Fibroblast of lung (primary cell): ENCODE measurements at regions not wholly inside any gene's neighbourhood (a gene's known extent, or its start where the extent isn't known, plus 50 kb on each side); places are given as distances from the start of the nearest gene placed in this dataset.

Experiments
- DNase-seq, 2 donors: peaks; one replicate each; pipeline versions ENCODE4 v3.0.0 to v3.0.0-alpha.2; 2010; ENCODE audit warnings: low read depth in 2 of 2
- H2AFZ ChIP-seq: 2 replicates; pipeline ENCODE4 v1.5.1; 2012; ENCODE audit warnings: low read length, control low read depth, inconsistent platforms
- H3K27ac ChIP-seq: 2 replicates; pipeline ENCODE4 v1.5.1; 2011; ENCODE audit warnings: low read length, control low read depth; ENCODE audit not compliant: insufficient read depth
- H3K27me3 ChIP-seq: 2 replicates; pipeline ENCODE4 v1.5.1; 2011; ENCODE audit warnings: mild to moderate bottlenecking, low read length; ENCODE audit not compliant: control insufficient read depth, insufficient read depth
- H3K36me3 ChIP-seq: 2 replicates; pipeline ENCODE4 v1.5.1; 2011; ENCODE audit warnings: low read length; ENCODE audit not compliant: control insufficient read depth, insufficient read depth
- H3K4me1 ChIP-seq: 2 replicates; pipeline ENCODE4 v1.5.1; 2011; ENCODE audit warnings: low read length; ENCODE audit not compliant: control insufficient read depth, insufficient read depth; ENCODE audit errors: extremely low read depth
- H3K4me2 ChIP-seq: 2 replicates; pipeline ENCODE4 v1.5.1; 2011; ENCODE audit warnings: low read length, control low read depth; ENCODE audit not compliant: insufficient read depth; ENCODE audit errors: extremely low read depth
- H3K4me3 ChIP-seq, 4 experiments: fragments of 200-600 bp in 1 of 4; sonication (generic) in 1 of 4; replicated peaks in 1 of 4; 2 replicates each; pipeline ENCODE4 v1.5.1; 2011 to 2016; ENCODE audit warnings: low read length in 4 of 4, low read depth in 3 of 4, mild to moderate bottlenecking in 3 of 4, control low read depth in 2 of 4, inconsistent platforms in 1 of 4, mixed read lengths in 1 of 4; ENCODE audit not compliant: insufficient read depth in 1 of 4; ENCODE audit errors: control extremely low read depth in 1 of 4
- H3K79me2 ChIP-seq: 2 replicates; pipeline ENCODE4 v1.5.1; 2012; ENCODE audit warnings: mild to moderate bottlenecking, low read length, inconsistent platforms; ENCODE audit not compliant: control insufficient read depth, insufficient read depth
- H3K9ac ChIP-seq: 2 replicates; pipeline ENCODE4 v1.5.1; 2011; ENCODE audit warnings: mild to moderate bottlenecking, low read length, control low read depth; ENCODE audit not compliant: insufficient read depth
- H3K9me3 ChIP-seq: 2 replicates; pipeline ENCODE4 v1.5.1; 2012; ENCODE audit warnings: low read depth, low read length; ENCODE audit not compliant: control insufficient read depth, insufficient read depth
- H4K20me1 ChIP-seq: 2 replicates; pipeline ENCODE4 v1.5.1; 2011; ENCODE audit warnings: low read length; ENCODE audit not compliant: control insufficient read depth, insufficient read depth; ENCODE audit errors: extremely low read depth
- EZH2 ChIP-seq: IDR thresholded peaks from 2 replicates; pipeline ENCODE4 v1.5.1; 2012; ENCODE audit warnings: low read length, control low read depth, mild to moderate bottlenecking; ENCODE audit errors: missing control alignments
- TF ChIP-seq, protein P1 (sequence below), 2 donors: IDR thresholded peaks in 1 of 2; conservative IDR thresholded peaks in 1 of 2; 1 replicate in 1 of 2; 2 replicates in 1 of 2; pipeline ENCODE4 v1.5.1; 2011 to 2012; ENCODE audit warnings: low read length in 2 of 2, control low read depth in 1 of 2, inconsistent platforms in 1 of 2, low read depth in 1 of 2, mild to moderate bottlenecking in 1 of 2

DNA sequence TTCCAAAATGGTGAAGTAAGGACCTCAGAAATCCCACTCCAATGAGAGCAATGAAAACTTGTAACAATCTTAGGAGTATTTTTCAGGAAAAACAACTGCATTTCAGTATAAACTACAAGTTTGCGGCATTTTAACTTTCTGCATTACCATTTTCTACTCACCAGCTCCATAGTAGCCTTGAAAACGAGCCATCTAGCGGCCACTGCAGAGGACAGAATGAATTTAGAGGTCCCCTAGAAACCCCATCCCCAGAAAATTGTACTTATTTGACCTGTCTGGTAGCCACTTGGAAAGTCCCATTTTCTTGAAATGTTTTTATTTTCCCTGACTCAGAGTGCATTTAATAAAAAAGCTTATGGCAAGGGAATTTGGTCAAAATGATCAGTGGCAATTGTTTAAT, 205.4 kb upstream of the ITGA1 start:
- Histone ChIP-seq H3K27ac (no peak overlapping the region), H3K4me3 (no peak overlapping the region), H3K36me3 (no peaks in the 10 kb centered on the region), H3K27me3 (no peaks in the 10 kb centered on the region), H3K4me2 (no peak overlapping the region), H3K9me3 (no peaks in the 10 kb centered on the region), H3K79me2 (no peaks in the 10 kb centered on the region), H4K20me1 (no peaks in the 10 kb centered on the region), H3K9ac (no peak overlapping the region), H3K4me1 (no peaks in the 10 kb centered on the region), H2AFZ (no peak overlapping the region)
- no peak for TF ChIP-seq EZH2
- TF ChIP-seq, protein P1, sequence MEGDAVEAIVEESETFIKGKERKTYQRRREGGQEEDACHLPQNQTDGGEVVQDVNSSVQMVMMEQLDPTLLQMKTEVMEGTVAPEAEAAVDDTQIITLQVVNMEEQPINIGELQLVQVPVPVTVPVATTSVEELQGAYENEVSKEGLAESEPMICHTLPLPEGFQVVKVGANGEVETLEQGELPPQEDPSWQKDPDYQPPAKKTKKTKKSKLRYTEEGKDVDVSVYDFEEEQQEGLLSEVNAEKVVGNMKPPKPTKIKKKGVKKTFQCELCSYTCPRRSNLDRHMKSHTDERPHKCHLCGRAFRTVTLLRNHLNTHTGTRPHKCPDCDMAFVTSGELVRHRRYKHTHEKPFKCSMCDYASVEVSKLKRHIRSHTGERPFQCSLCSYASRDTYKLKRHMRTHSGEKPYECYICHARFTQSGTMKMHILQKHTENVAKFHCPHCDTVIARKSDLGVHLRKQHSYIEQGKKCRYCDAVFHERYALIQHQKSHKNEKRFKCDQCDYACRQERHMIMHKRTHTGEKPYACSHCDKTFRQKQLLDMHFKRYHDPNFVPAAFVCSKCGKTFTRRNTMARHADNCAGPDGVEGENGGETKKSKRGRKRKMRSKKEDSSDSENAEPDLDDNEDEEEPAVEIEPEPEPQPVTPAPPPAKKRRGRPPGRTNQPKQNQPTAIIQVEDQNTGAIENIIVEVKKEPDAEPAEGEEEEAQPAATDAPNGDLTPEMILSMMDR (conservative IDR thresholded peaks at IDR 0.05 in 1 of 2, IDR thresholded peaks at IDR 0.05 in 1 of 2; ENCODE audit: low read depth in 1 of 2, low read length in 2 of 2) = no peak
- DNase-seq = no peak

DNA sequence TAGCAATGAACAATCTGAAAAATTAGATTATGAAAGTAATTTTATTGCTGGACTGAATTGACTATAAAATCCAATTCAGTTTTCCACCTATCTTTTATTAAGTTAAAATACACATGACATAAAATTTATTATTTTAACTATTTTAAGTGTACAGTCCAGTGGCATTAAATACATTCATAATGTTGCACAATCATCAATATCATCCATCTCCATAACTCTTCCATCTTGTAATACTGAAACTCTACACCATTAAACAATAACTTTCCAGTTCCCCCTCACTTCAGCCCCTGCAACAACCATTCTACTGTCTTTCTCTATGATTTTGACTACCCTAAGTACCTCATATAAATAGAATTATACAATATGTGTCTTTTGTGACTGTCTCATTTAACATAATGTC, 200.6 kb upstream of the ITGA1 start:
- H3K27ac ChIP-seq = no peak overlapping the region
- no peaks in the 10 kb centered on the region for H3K4me1 ChIP-seq
- no peaks in the 10 kb centered on the region for H3K27me3 ChIP-seq
- H3K4me2 ChIP-seq = no peak overlapping the region
- no peaks in the 10 kb centered on the region for H3K9me3 ChIP-seq
- no peak overlapping the region for H3K9ac ChIP-seq
- H2AFZ ChIP-seq = no peak overlapping the region
- H3K79me2 ChIP-seq = no peaks in the 10 kb centered on the region
- TF ChIP-seq, protein P1 (conservative IDR thresholded peaks at IDR 0.05 in 1 of 2, IDR thresholded peaks at IDR 0.05 in 1 of 2; ENCODE audit: low read depth in 1 of 2, low read length in 2 of 2) = no peak
- TF ChIP-seq EZH2 = no peak
- no peak overlapping the region for H3K4me3 ChIP-seq
- H3K36me3 ChIP-seq = no peaks in the 10 kb centered on the region
- no peaks in the 10 kb centered on the region for H4K20me1 ChIP-seq
- DNase-seq = no peak

DNA sequence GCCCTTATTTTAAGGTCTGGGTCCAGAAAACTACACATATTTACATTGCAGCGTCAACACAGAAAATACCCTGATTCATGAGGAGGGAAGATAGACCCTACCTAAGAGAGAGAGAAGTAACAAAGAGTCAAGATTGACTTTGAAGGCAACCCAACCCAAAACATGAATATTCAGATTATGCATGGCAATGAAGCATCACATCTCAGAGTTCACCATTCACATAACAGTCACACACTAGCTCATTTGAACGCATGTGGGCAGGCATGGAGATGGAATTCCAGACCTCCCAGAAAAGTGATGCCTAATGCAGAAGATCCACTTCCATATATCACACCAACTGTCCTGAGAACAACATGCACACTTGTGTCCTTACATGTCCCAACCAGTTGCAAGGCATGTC, 190.1 kb upstream of the ITGA1 start:
- no peak for DNase-seq
- Histone ChIP-seq H3K9ac (no peak overlapping the region), H3K4me3 (no peak overlapping the region), H3K27me3 (no peaks in the 10 kb centered on the region), H4K20me1 (no peaks in the 10 kb centered on the region), H3K36me3 (no peaks in the 10 kb centered on the region), H3K9me3 (no peaks in the 10 kb centered on the region), H3K27ac (no peak overlapping the region), H3K4me2 (no peak overlapping the region), H3K79me2 (no peaks in the 10 kb centered on the region), H2AFZ (no peak overlapping the region), H3K4me1 (no peaks in the 10 kb centered on the region)
- TF ChIP-seq EZH2 = no peak
- TF ChIP-seq, protein P1 (conservative IDR thresholded peaks at IDR 0.05 in 1 of 2, IDR thresholded peaks at IDR 0.05 in 1 of 2; ENCODE audit: low read depth in 1 of 2, low read length in 2 of 2) = no peak
